ENCODE measurements at regions not wholly inside any gene's neighbourhood (a gene's known extent, or its start where the extent isn't known, plus 50 kb on each side); places are given as distances from the start of the nearest gene placed in this dataset.

DNA sequence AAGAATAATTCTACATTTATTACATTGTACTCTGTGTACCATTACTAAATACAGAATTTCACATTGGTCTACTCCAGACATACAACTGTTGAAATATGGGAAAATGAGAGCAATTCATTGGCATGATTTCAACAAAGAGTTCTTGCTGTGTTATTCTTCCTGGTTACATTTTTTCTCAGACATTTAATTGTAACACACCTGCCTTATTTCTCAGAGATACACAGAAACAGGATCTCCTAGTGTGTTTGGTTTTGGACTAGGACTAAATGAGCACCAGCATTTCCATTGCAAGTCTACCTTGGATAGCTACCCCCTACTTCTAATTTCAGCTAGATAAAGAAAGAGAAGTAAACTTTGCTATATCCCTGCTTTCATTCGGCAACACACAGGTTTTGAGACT is 274.3 kb upstream of the CNTN4 start:
- Histone ChIP-seq H3K4me1 (ENCODE audit: low read depth) (no peaks in the 10 kb centered on the region), H3K9me3 (no peaks in the 10 kb centered on the region), H3K36me3 (ENCODE audit: low read depth) (no peaks in the 10 kb centered on the region), H3K4me3 (no peak overlapping the region)
- no peak for ATAC-seq
- intact Hi-C loops (cut with DNase I, micrococcal nuclease) = no loop called here
- TF ChIP-seq, protein P1, sequence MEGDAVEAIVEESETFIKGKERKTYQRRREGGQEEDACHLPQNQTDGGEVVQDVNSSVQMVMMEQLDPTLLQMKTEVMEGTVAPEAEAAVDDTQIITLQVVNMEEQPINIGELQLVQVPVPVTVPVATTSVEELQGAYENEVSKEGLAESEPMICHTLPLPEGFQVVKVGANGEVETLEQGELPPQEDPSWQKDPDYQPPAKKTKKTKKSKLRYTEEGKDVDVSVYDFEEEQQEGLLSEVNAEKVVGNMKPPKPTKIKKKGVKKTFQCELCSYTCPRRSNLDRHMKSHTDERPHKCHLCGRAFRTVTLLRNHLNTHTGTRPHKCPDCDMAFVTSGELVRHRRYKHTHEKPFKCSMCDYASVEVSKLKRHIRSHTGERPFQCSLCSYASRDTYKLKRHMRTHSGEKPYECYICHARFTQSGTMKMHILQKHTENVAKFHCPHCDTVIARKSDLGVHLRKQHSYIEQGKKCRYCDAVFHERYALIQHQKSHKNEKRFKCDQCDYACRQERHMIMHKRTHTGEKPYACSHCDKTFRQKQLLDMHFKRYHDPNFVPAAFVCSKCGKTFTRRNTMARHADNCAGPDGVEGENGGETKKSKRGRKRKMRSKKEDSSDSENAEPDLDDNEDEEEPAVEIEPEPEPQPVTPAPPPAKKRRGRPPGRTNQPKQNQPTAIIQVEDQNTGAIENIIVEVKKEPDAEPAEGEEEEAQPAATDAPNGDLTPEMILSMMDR (IDR thresholded peaks at IDR 0.05) = no peak
- no peak for DNase-seq

DNA sequence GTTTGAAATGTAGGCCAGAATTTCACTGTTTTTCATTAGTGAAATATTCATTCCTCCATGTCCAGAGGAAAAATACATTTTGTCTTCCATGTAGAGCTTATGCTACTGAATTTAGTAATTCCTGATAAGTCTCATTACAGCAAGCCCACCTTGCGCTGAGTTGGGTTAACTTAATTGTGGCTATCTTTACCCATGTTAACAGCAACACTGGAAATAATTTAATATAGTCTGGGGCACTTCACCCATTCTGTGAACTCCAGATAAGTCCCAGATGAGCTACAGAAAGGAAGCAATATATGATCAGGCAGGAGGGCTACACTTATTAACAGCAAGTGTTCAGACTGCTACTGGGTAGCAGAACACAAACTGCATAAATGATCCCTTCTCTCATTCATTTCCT is 270.1 kb upstream of the CNTN4 start:
- H3K4me1 ChIP-seq (ENCODE audit: low read depth) = no peaks in the 10 kb centered on the region
- DNase-seq (no peak), ATAC-seq (no peak)
- TF ChIP-seq, protein P1 (IDR thresholded peaks at IDR 0.05) = no peak
- H3K9me3 ChIP-seq = no peaks in the 10 kb centered on the region
- intact Hi-C loops (cut with DNase I, micrococcal nuclease) = no loop called here
- H3K36me3 ChIP-seq (ENCODE audit: low read depth) = no peaks in the 10 kb centered on the region
- no peak overlapping the region for H3K4me3 ChIP-seq

DNA sequence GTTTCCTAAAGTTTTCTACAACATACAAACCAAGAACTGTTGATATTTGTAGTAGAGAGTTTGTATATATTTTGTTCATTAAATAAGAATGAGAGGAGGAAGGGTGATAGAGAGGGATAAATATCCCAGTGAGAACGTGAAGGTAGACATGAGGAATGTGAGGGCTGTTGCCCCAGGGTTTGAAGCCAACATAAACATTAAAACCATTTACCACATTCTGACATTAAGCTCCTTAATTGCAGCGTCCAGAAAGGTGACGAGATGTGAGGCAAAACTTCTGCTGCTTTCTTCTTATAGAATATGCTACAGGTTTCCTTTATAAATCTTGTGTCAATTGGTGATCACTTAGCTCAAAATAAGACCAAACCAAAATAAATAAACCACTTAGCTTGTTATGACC is 267.8 kb upstream of the CNTN4 start:
- Histone ChIP-seq H3K9me3 (no peaks in the 10 kb centered on the region), H3K4me3 (no peak overlapping the region), H3K36me3 (ENCODE audit: low read depth) (no peaks in the 10 kb centered on the region), H3K4me1 (ENCODE audit: low read depth) (no peaks in the 10 kb centered on the region)
- TF ChIP-seq, protein P1 (IDR thresholded peaks at IDR 0.05) = no peak
- no peak for ATAC-seq
- intact Hi-C loops (cut with DNase I, micrococcal nuclease) = no loop called here
- DNase-seq = no peak

DNA sequence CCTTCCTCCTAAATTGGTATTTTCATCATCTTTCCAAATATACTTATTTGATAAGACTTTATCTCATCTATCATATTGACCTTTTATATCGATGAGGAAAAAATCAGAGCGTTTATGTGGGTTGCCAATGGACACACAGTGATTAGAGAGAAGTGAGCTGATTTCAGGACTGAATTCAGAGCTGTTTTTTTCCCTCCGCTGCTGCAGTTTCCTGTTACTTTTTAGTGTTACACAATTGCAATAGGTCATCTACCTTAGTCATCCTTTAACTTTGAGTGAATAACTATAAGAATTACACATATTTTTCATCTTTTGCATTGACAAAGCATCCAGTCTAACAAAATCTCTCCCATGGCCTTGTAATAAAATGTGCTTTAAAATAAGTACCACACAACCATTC is 266.3 kb upstream of the CNTN4 start:
- Histone ChIP-seq H3K4me1 (ENCODE audit: low read depth) (no peaks in the 10 kb centered on the region), H3K4me3 (no peak overlapping the region), H3K36me3 (ENCODE audit: low read depth) (no peaks in the 10 kb centered on the region), H3K9me3 (no peaks in the 10 kb centered on the region)
- ATAC-seq (no peak), DNase-seq (no peak)
- intact Hi-C loops (cut with DNase I, micrococcal nuclease) = no loop called here
- TF ChIP-seq, protein P1 (IDR thresholded peaks at IDR 0.05) = no peak

DNA sequence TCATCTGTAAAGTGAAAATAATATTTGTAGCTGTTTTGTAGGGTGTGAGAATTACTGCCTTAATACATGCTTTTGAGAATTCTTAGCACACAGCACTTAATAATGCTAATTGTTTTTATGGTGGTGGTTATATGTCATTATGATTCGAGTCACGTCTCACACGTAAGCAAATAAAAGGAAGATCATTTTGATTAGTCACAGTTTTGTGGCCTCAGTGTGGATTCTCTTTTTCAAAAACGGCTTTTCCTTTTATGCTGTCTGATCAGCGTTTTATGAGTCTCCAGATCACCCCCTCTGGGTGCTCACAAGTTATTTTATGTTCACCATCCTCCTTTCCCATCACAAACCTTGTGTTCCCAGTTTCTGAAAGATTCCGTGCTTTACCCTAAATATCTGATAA is 255.6 kb upstream of the CNTN4 start:
- intact Hi-C loops (cut with DNase I, micrococcal nuclease) = no loop called here
- DNase-seq (no peak), ATAC-seq (no peak)
- Histone ChIP-seq H3K4me3 (no peak overlapping the region), H3K9me3 (no peaks in the 10 kb centered on the region), H3K4me1 (ENCODE audit: low read depth) (no peaks in the 10 kb centered on the region), H3K36me3 (ENCODE audit: low read depth) (no peaks in the 10 kb centered on the region)
- TF ChIP-seq, protein P1 (IDR thresholded peaks at IDR 0.05) = no peak

DNA sequence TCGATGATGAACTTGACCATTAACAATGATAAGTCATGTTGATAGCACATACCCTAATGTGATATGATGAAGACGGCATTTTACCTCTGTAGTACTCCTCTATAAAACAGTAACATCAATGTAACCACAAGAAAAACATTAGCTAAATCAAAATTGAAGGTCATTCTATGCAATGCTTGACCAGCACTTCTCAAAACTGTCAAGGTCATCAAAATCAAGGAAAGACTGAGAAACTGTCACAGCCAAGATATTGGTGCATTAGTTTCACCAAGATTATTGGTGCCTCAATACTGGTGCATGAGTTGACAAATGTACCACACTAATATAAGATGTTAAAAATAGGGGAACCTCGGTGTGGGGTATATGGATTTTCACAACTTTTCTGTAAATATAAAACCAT is 251.1 kb upstream of the CNTN4 start:
- no peaks in the 10 kb centered on the region for H3K4me1 ChIP-seq (ENCODE audit: low read depth)
- TF ChIP-seq, protein P1 (IDR thresholded peaks at IDR 0.05) = no peak
- no peaks in the 10 kb centered on the region for H3K36me3 ChIP-seq (ENCODE audit: low read depth)
- H3K4me3 ChIP-seq = no peak overlapping the region
- no peak for DNase-seq
- no peak for ATAC-seq
- no peaks in the 10 kb centered on the region for H3K9me3 ChIP-seq
- intact Hi-C loops (cut with DNase I, micrococcal nuclease) = no loop called here

All from mucosa of descending colon (tissue), 3 donors.